Activated CD4-positive, alpha-beta memory T cell treated with anti-CD3 and anti-CD28 coated beads for 36 hours (primary cell): ENCODE measurements at regions not wholly inside any gene's neighbourhood (a gene's known extent, or its start where the extent isn't known, plus 50 kb on each side); places are given as distances from the start of the nearest gene placed in this dataset.

Source experiments
- CTCF ChIA-PET: fragments of 350-600 bp; sonication (Branson Sonifier 250); formaldehyde crosslinking; loops from one replicate; lab custom pipeline; 2021; ENCODE audit warnings: antibody characterized with exemption, inconsistent platforms; lab: Charles Lee
- POLR2A ChIA-PET: fragments of 350-600 bp; sonication (Branson Sonifier 250); formaldehyde crosslinking; loops from one replicate; lab custom pipeline; 2021; ENCODE audit warnings: antibody characterized with exemption; lab: Charles Lee
- DNase-seq: peaks from one replicate; pipeline ENCODE4 v3.0.0-alpha.2; 2020
- H3K27ac Mint-ChIP-seq: one replicate; pipeline ENCODE4 v1.8.0; 2021; ENCODE audit warnings: mixed read lengths
- H3K27me3 Mint-ChIP-seq: one replicate; pipeline ENCODE4 v1.8.0; 2021; ENCODE audit warnings: mixed read lengths
- H3K36me3 Mint-ChIP-seq: one replicate; pipeline ENCODE4 v1.8.0; 2021; ENCODE audit warnings: mixed read lengths
- H3K4me1 Mint-ChIP-seq: one replicate; pipeline ENCODE4 v1.8.0; 2021; ENCODE audit warnings: low read depth, mixed read lengths
- H3K4me3 Mint-ChIP-seq: one replicate; pipeline ENCODE4 v1.8.0; 2021; ENCODE audit warnings: mild to moderate bottlenecking, mixed read lengths
- H3K9me3 Mint-ChIP-seq: one replicate; pipeline ENCODE4 v1.8.0; 2021; ENCODE audit warnings: mixed read lengths
- intact Hi-C: fragments of 100-400 bp; cut with micrococcal nuclease; formaldehyde crosslinking; loops from one replicate; pipeline ENCODE4 v1.15.1; 2023

DNA sequence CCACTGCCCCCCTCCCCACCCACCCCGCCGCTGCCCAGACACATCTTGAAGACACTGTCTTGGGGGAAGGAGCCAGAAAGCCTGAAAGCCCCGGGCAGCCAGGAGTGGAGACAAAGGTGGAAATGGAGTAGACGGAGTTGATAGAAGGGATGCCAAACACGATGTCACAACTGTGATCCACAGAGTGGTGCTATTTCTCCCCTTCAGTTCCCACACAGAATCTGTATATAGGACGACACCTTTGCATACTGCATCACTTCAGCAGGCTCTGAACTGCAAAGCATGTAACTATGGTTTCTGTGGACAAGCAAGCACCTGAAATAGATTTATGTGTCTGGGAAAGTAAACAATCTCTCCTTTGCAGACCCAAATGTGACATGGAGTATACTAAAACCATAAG lies 56.4 kb upstream of the F13A1 start:
- Mint-ChIP-seq H3K4me1 (no peaks in the 10 kb centered on the region), H3K27me3 (peaks cover 10% of the 10 kb centered on the region), H3K27ac (no peak overlapping the region), H3K4me3 (no peak overlapping the region), H3K9me3 (peaks cover 6% of the 10 kb centered on the region), H3K36me3 (no peaks in the 10 kb centered on the region)
- no peak for DNase-seq
- POLR2A ChIA-PET = no interaction called here
- CTCF ChIA-PET = no interaction called here
- intact Hi-C loops = no loop called here

- CTCF ChIA-PET = no interaction called here
- Mint-ChIP-seq H3K4me1 (no peaks in the 10 kb centered on the region), H3K36me3 (no peaks in the 10 kb centered on the region), H3K27me3 (peaks cover 7% of the 10 kb centered on the region), H3K4me3 (no peak overlapping the region), H3K9me3 (peaks cover 6% of the 10 kb centered on the region), H3K27ac (no peak overlapping the region)
- DNase-seq = no peak
- intact Hi-C loops = no loop called here
- POLR2A ChIA-PET = no interaction called here
These were observed 57.2 kb upstream of the F13A1 start for GRCh38 chr6:6377621-6378020.

- H3K4me1 Mint-ChIP-seq = no peaks in the 10 kb centered on the region
- H3K27me3 Mint-ChIP-seq = peaks cover 7% of the 10 kb centered on the region
- POLR2A ChIA-PET = no interaction called here
- no peaks in the 10 kb centered on the region for H3K36me3 Mint-ChIP-seq
- CTCF ChIA-PET = no interaction called here
- no peak overlapping the region for H3K4me3 Mint-ChIP-seq
- H3K9me3 Mint-ChIP-seq = peaks cover 1% of the 10 kb centered on the region
- H3K27ac Mint-ChIP-seq = no peak overlapping the region
- intact Hi-C loops = no loop called here
- no peak for DNase-seq
These were observed 59.1 kb upstream of the F13A1 start for GRCh38 chr6:6379573-6379972.

GRCh38 chr6:6384520-6384919 lies 64.1 kb upstream of the F13A1 start:
- Mint-ChIP-seq H3K27ac (no peak overlapping the region), H3K4me1 (no peaks in the 10 kb centered on the region), H3K36me3 (no peaks in the 10 kb centered on the region), H3K27me3 (peaks cover 6% of the 10 kb centered on the region), H3K4me3 (no peak overlapping the region), H3K9me3 (no peaks in the 10 kb centered on the region)
- DNase-seq = no peak
- ChIA-PET POLR2A (no interaction called here), CTCF (no interaction called here)
- intact Hi-C loops = no loop called here

DNA sequence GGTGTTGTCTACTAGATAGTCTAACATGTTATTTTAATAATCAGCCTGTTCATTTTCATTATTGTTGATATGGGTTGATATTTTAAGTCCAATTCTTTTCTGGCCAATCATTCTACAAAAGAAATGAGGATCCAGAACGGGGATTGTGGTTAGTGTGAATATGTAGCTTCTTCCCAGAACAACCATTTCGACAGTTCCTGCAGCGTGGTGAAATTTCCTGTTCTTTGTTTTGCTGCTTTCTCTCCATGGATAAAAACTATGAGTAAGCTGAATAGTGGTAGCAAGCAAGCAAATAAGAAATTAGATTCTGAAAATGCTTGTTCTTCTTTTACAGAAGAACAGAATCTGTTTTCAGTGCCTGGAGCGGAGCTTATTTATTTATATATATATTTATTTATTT lies 65.5 kb upstream of the F13A1 start:
- Mint-ChIP-seq H3K4me1 (no peaks in the 10 kb centered on the region), H3K27me3 (peaks cover 8% of the 10 kb centered on the region), H3K9me3 (no peaks in the 10 kb centered on the region), H3K4me3 (no peak overlapping the region), H3K36me3 (no peaks in the 10 kb centered on the region), H3K27ac (no peak overlapping the region)
- no peak for DNase-seq
- intact Hi-C loops = no loop called here
- CTCF ChIA-PET = interaction anchor here (1.5 kb wide), 1 partner anchor 161 kb away, joined by 5 read pairs; no protein-coding TSS in a partner anchor
- POLR2A ChIA-PET = no interaction called here

GRCh38 chr6:6390849-6391602 lies 70.6 kb upstream of the F13A1 start:
- H3K9me3 Mint-ChIP-seq = no peaks in the 10 kb centered on the region
- H3K4me1 Mint-ChIP-seq = no peaks in the 10 kb centered on the region
- no peak overlapping the region for H3K27ac Mint-ChIP-seq
- intact Hi-C loops = no loop called here
- no peaks in the 10 kb centered on the region for H3K36me3 Mint-ChIP-seq
- ChIA-PET POLR2A (no interaction called here), CTCF (no interaction called here)
- H3K27me3 Mint-ChIP-seq = peaks cover 12% of the 10 kb centered on the region
- DNase-seq = no peak
- H3K4me3 Mint-ChIP-seq = no peak overlapping the region

DNA sequence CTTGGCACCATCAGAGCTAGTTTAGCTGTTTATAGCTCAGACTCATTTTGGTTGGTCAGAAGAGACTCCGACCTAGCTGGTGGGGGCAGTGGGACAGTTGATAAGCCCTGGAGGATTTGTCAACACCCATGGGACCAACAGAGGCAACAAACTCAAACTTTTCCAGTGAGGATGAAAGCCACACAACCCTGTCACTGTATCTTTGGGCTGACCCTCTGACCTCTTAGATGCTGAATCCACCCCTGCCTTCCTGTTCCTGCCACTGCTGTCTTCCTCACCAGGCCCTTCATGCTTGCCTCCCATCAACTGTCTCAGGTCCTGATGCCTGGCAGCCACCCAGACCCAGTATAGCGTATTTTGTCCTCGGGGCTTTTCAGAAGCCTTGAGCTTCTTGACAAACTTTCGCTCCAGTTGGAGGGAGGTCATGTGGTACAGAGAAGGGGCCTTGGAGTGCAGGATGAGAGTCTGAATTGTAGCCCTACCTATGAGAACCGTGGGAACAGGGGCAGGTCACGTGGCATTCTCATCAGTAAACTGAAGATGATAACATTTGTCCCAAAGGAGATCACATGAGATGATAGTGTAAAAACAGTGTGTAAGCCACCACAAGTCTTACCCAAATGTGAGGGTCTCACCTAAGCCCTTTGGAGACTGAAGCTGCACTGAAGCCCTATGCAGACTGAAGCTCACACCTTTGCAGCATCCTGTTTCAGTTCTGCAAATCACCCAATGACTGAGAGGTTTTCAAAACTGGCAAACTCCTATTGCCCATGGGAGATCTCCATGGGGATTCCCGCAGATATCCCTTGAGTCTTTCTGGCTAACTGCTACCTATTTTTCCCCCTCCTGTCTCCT lies 72.0 kb upstream of the F13A1 start:
- POLR2A ChIA-PET = no interaction called here
- intact Hi-C loops = no loop called here
- H3K27ac Mint-ChIP-seq = no peak overlapping the region
- H3K36me3 Mint-ChIP-seq = no peaks in the 10 kb centered on the region
- no peak overlapping the region for H3K4me3 Mint-ChIP-seq
- H3K9me3 Mint-ChIP-seq = no peaks in the 10 kb centered on the region
- H3K27me3 Mint-ChIP-seq = peaks cover 12% of the 10 kb centered on the region
- DNase-seq = no peak
- CTCF ChIA-PET = no interaction called here
- no peaks in the 10 kb centered on the region for H3K4me1 Mint-ChIP-seq

DNA sequence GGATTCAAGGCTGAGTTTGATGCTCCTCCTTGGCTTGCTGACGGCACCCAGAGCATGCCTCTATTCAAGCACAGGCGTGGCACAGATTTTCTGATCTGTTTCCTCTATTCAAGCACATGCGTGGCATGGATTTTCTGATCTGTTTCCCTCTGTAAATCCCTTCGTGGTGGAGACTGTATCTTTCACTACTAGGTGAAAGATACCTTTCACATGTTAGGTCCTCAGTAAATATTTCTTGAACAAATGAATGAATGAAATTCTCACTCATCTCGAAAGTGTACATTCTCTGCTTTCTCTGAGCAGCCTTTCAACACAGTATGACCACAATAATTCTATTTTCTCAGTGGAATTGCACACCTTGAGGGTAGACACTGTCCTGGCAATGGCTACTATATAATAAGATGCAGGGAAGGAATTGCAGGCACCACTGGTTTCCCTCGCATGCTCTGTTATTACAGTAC lies 72.6 kb upstream of the F13A1 start:
- ChIA-PET POLR2A (no interaction called here), CTCF (no interaction called here)
- intact Hi-C loops = no loop called here
- Mint-ChIP-seq H3K4me1 (no peaks in the 10 kb centered on the region), H3K27me3 (peaks cover 14% of the 10 kb centered on the region), H3K4me3 (no peak overlapping the region), H3K27ac (no peak overlapping the region), H3K9me3 (no peaks in the 10 kb centered on the region), H3K36me3 (no peaks in the 10 kb centered on the region)
- no peak for DNase-seq

DNA sequence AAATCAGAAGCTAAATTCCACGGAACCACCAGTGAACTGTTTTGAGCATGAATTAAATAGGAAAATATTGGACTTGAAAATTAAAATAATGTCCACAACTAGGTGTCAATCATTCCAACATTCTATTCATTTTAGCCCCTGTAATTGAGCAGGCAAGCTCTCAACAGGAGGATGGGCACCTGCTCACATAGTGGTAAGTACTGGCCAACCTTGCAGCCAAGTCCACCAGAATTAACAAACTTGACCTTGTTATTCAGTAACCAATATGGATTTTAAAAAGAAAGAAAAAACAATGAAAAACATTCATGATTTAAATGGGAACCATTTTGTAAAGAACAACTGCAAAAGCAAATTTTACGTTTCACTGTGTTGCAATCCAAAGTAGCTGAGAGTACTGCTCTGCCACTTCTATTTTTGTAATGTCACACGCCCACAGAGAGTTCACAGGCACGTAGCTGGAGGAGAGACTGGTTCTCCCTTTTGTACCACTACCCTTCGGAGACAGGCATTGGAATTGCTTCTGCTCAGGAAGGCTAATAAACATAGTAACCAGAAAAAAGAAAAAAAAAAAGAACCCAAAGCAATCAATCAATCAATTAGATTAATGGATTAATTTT lies 75.2 kb upstream of the F13A1 start:
- intact Hi-C loops = no loop called here
- no peak overlapping the region for H3K4me3 Mint-ChIP-seq
- H3K27me3 Mint-ChIP-seq = peaks cover 10% of the 10 kb centered on the region
- POLR2A ChIA-PET = no interaction called here
- CTCF ChIA-PET = no interaction called here
- H3K36me3 Mint-ChIP-seq = no peaks in the 10 kb centered on the region
- DNase-seq = no peak
- no peaks in the 10 kb centered on the region for H3K4me1 Mint-ChIP-seq
- no peaks in the 10 kb centered on the region for H3K9me3 Mint-ChIP-seq
- H3K27ac Mint-ChIP-seq = no peak overlapping the region

DNA sequence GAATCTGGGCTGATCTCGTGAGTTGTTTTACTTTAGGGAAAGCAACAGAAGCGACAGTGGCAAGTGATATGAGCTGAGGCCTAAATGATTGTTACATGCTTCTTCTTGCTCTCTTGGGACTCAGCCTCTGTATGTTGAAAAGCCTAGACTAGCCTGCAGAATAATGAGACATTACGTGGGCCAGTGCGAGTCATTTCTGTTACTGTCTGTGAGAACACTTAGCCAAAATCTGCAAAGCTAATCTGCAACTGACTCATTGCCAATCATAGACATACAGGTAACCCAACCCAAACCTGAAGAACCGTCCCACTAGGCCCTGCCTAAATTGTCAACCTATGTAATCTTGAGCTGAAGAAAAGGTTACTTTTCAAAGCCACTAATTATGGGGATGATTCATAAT lies 77.4 kb upstream of the F13A1 start:
- Mint-ChIP-seq H3K4me1 (no peaks in the 10 kb centered on the region), H3K9me3 (no peaks in the 10 kb centered on the region), H3K27ac (no peak overlapping the region), H3K4me3 (no peak overlapping the region), H3K27me3 (peaks cover 9% of the 10 kb centered on the region), H3K36me3 (no peaks in the 10 kb centered on the region)
- CTCF ChIA-PET = no interaction called here
- POLR2A ChIA-PET = no interaction called here
- intact Hi-C loops = no loop called here
- no peak for DNase-seq

DNA sequence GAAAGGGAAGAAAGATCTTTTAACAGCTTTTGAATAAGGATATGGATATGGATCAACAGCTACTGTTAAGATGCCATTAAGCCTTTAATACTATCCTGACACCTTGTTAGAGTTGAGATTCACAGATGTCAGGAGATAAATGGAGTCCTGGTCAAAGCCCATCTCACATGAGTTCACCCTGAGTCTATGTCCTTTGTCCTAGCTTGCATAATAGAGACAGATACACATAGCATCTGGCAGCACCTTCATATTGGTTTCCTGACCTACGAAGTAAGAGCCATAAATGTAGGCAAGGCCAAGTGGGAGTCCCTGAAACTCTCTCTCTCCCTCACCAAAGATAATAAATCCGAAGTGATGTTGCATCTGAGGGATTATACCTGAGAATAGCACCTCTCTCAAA lies 79.1 kb upstream of the F13A1 start:
- Mint-ChIP-seq H3K4me3 (no peak overlapping the region), H3K36me3 (no peaks in the 10 kb centered on the region), H3K4me1 (no peaks in the 10 kb centered on the region), H3K9me3 (no peaks in the 10 kb centered on the region), H3K27ac (no peak overlapping the region), H3K27me3 (peaks cover 5% of the 10 kb centered on the region)
- DNase-seq = no peak
- intact Hi-C loops = no loop called here
- ChIA-PET CTCF (no interaction called here), POLR2A (no interaction called here)

- no peaks in the 10 kb centered on the region for H3K4me1 Mint-ChIP-seq
- no peaks in the 10 kb centered on the region for H3K36me3 Mint-ChIP-seq
- no peak overlapping the region for H3K27ac Mint-ChIP-seq
- DNase-seq = no peak
- H3K9me3 Mint-ChIP-seq = no peaks in the 10 kb centered on the region
- CTCF ChIA-PET = no interaction called here
- POLR2A ChIA-PET = no interaction called here
- H3K27me3 Mint-ChIP-seq = peaks cover 5% of the 10 kb centered on the region
- H3K4me3 Mint-ChIP-seq = no peak overlapping the region
- intact Hi-C loops = no loop called here
These were observed 80.9 kb upstream of the F13A1 start for GRCh38 chr6:6401401-6401800.
